PC-3 (cell line): ENCODE measurements at regions not wholly inside any gene's neighbourhood (a gene's known extent, or its start where the extent isn't known, plus 50 kb on each side); places are given as distances from the start of the nearest gene placed in this dataset.

Source experiments
- CTCF ChIP-seq: fragments of 300-600 bp; sonication (generic); conservative IDR thresholded peaks from 2 replicates; pipeline ENCODE4 v1.5.1; 2017; ENCODE audit warnings: antibody characterized with exemption, low read depth, mild to moderate bottlenecking, low read length
- EZH2 ChIP-seq: fragments of 300-600 bp; sonication (generic); IDR thresholded peaks from one replicate; pipeline ENCODE4 v1.6.1; 2017; ENCODE audit warnings: antibody characterized with exemption, mild to moderate bottlenecking, low read length; ENCODE audit not compliant: unreplicated experiment

GRCh38 chr5:28346696-28347095 is 1308.3 kb upstream of the CDH9 start:
- TF ChIP-seq CTCF (no peak), EZH2 (no peak)
